Mucosa of descending colon (tissue), 3 donors: ENCODE measurements at regions not wholly inside any gene's neighbourhood (a gene's known extent, or its start where the extent isn't known, plus 50 kb on each side); places are given as distances from the start of the nearest gene placed in this dataset.
A peak's percentile ranks its signal among the peaks of the same experiment; 100 is the strongest.
"Not testable (repeated sequence)": the region's sequence is repeated elsewhere in the genome, so short reads cannot be mapped to it uniquely, and the experiment has no call there.

ENCODE experiments used
- ATAC-seq: fragments of 200-7000 bp; cut with Tn5 transposase; one replicate; pipeline ENCODE4 v1.9.1; 2020; ENCODE audit warnings: mild to moderate bottlenecking, moderate library complexity
- DNase-seq, 3 donors: peaks; one replicate each; pipeline ENCODE4 v3.0.0-alpha.2; 2020
- H3K36me3 ChIP-seq: fragments of 200-600 bp; one replicate; pipeline ENCODE4 v1.8.0; 2021; ENCODE audit warnings: low read depth, mild to moderate bottlenecking
- H3K4me1 ChIP-seq: fragments of 200-600 bp; one replicate; pipeline ENCODE4 v1.8.0; 2021; ENCODE audit warnings: low read depth, mild to moderate bottlenecking
- H3K4me3 ChIP-seq: fragments of 200-600 bp; one replicate; pipeline ENCODE4 v1.8.0; 2021; ENCODE audit warnings: mild to moderate bottlenecking
- H3K9me3 ChIP-seq: fragments of 200-600 bp; one replicate; pipeline ENCODE4 v1.8.0; 2021; ENCODE audit warnings: mild to moderate bottlenecking
- intact Hi-C, 2 donors: fragments of 100-400 bp; cut with DNase I in 1 of 2; cut with micrococcal nuclease in 1 of 2; formaldehyde crosslinking; loops; one replicate each; pipeline versions ENCODE4 v1.11.0 to v1.11.1; 2022; cut with DNase I, micrococcal nuclease
- TF ChIP-seq, protein P1 (sequence below): fragments of 200-600 bp; IDR thresholded peaks from one replicate; pipeline ENCODE4 v1.8.0; 2022; ENCODE audit warnings: antibody characterized with exemption, mild to moderate bottlenecking
- donor health status: DM: no; HTN: no; CAD: no; lungs with moderate emphysema.
- donor health status: DM: no; HTN: no; CAD: no.
- donor health status: DM: no; HTN: yes; CAD: no.

DNA sequence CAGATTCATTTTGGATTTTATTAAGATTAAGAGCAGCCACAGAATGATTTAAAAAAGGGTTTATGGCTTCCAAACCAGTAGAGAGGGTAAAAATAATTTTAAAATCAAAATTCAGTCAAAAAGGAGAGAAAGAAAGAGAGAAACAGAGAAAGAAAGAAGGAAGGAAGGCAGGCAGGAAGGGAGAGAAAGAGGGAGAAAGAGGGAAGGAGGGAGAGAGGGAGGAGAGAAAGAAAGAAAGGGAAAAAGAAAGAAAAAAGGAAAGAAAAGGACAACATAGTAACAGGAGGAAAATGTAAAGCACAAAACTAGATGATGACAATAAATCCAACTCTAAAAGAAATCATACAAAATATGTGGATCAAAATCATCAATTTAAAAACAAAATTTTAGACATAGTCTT is 79.6 kb upstream of the FRG1 start:
- Histone ChIP-seq H3K36me3 (no peaks in the 10 kb centered on the region), H3K4me1 (no peaks in the 10 kb centered on the region), H3K9me3 (no peaks in the 10 kb centered on the region), H3K4me3 (no peak overlapping the region)
- ATAC-seq: no peak
- no peak for DNase-seq
- TF ChIP-seq, protein P1, sequence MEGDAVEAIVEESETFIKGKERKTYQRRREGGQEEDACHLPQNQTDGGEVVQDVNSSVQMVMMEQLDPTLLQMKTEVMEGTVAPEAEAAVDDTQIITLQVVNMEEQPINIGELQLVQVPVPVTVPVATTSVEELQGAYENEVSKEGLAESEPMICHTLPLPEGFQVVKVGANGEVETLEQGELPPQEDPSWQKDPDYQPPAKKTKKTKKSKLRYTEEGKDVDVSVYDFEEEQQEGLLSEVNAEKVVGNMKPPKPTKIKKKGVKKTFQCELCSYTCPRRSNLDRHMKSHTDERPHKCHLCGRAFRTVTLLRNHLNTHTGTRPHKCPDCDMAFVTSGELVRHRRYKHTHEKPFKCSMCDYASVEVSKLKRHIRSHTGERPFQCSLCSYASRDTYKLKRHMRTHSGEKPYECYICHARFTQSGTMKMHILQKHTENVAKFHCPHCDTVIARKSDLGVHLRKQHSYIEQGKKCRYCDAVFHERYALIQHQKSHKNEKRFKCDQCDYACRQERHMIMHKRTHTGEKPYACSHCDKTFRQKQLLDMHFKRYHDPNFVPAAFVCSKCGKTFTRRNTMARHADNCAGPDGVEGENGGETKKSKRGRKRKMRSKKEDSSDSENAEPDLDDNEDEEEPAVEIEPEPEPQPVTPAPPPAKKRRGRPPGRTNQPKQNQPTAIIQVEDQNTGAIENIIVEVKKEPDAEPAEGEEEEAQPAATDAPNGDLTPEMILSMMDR: no peak
- intact Hi-C loops: no loop called here

DNA sequence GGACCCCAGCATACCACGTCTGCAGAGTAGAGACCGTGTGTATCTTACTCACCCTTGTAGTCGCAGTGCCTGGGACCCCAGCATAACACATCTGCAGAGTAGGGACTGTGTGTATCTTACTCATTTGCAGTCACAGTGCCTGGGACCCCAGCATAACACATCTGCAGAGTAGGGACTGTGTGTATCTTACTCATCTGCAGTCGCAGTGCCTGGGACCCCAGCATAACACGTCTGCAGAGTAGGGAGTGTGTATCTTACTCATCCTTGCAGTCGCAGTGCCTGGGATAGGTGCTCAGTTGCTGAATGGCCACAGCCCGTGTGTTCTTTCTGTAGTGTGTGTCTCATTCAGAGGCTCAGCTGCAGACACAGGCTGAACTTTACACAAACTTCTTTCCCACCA is 71.4 kb upstream of the FRG1 start:
- intact Hi-C loops: no loop called here
- H3K9me3 ChIP-seq: no peaks in the 10 kb centered on the region
- TF ChIP-seq, protein P1: no peak
- H3K36me3 ChIP-seq: no peaks in the 10 kb centered on the region
- no peak for ATAC-seq
- H3K4me3 ChIP-seq: no peak overlapping the region
- no peak for DNase-seq
- H3K4me1 ChIP-seq: no peaks in the 10 kb centered on the region

DNA sequence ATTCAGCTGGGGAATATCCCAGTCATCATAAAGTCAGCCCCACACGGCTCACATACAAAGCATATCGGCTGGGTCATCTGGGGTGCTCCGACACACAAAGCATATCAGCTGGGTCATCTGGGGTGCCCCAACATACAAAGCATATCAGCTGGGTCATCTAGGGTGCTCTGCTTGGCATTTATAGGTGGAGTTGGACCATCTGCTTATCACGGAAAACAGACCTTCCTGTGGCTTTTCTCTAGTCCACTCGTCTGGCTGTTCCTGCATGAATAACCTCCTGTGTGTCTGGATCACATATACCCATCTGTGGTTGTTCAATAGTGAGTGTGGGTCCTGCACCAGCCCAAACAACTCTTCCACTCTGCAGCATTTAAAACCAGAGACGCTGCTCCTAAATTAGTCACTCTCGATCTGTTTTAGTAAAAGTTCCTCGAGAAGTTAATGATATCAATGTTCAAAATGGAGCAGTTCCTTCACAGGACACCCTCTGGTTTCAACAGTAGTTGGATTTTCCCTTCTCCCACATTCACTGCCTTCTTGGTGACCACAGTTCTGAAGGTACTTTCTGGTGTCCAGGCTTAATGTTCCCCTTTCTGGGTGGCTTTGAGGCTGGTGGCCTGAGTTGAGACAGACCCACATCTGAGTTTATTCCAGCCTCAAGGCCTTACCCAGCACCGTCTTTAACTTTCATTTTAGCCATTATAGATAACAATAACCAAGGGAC is 70.0 kb upstream of the FRG1 start:
- DNase-seq (no peak), ATAC-seq (no peak)
- Histone ChIP-seq H3K4me1 (no peaks in the 10 kb centered on the region), H3K4me3 (no peak overlapping the region), H3K36me3 (no peaks in the 10 kb centered on the region), H3K9me3 (no peaks in the 10 kb centered on the region)
- TF ChIP-seq, protein P1: no peak
- intact Hi-C loops: no loop called here

DNA sequence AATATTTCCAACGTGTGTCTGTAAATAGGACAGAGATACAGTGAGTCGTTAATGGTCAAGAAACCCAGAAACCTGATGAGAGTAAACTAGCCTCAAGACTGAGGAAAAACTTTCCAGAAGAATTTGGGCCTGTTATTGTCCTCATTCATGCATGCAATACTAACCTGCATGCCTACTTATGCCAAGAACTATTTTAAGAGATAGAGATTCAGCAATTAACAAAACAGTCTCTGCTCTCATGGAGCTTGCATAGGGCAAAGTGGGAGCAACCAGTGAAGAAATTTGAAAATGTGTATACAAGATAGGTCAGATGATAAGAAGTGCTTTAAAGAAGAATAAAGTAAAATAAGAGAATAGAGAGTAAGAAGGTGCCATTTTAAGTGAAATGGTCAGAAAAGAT is 66.1 kb upstream of the FRG1 start:
- Histone ChIP-seq H3K36me3 (no peaks in the 10 kb centered on the region), H3K4me3 (no peak overlapping the region), H3K4me1 (no peaks in the 10 kb centered on the region), H3K9me3 (no peaks in the 10 kb centered on the region)
- DNase-seq (no peak), ATAC-seq (no peak)
- TF ChIP-seq, protein P1: no peak
- intact Hi-C loops: no loop called here

DNA sequence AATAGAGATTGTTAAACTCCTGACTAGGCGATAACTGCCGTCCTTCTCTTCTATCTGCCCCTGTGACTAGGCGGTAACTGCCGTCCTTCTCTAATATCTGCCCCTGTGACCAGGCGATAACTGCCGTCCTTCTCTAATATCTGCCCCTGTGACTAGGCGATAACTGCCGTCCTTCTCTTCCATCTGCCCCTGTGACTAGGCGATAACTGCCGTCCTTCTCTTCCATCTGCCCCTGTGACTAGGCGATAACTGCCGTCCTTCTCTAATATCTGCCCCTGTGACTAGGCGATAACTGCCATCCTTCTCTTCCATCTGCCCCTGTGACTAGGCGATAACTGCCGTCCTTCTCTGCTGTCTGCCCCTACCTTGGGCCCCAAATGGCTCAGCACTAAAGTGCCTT is 59.5 kb upstream of the FRG1 start:
- H3K9me3 ChIP-seq, H3K36me3 ChIP-seq, ATAC-seq, H3K4me1 ChIP-seq, H3K4me3 ChIP-seq, intact Hi-C loops: not testable (repeated sequence)
- DNase-seq: peak; percentile 4 to 48 (median 43)

DNA sequence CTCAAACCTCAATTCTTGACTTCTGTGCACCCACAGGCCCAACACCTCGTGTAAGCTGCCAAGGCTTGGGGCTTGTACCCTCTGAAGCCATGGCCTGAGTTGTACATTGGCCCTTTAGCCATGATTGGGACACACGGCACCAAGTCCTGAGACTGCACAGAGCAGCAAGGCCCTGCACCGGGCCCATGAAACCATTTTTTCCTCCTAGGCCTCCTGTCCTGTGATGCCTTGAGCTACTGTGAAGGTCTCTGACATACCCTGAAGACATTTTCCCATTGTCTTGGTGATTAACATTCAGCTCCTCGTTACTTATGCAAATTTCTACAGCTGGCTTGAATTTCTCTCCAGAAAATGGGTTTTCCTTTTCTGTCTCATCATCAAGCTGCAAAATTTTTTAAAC is 52.3 kb upstream of the FRG1 start:
- H3K4me3 ChIP-seq, H3K9me3 ChIP-seq, H3K36me3 ChIP-seq, DNase-seq, H3K4me1 ChIP-seq, ATAC-seq, intact Hi-C loops: not testable (repeated sequence)
